GM19468 (cell line): ENCODE measurements at regions not wholly inside any gene's neighbourhood (a gene's known extent, or its start where the extent isn't known, plus 50 kb on each side); places are given as distances from the start of the nearest gene placed in this dataset.

Source experiments
- ATAC-seq: cut with Tn5 transposase; IDR thresholded peaks from one replicate; pipeline ENCODE4 v1.9.1; 2021; ENCODE audit warnings: mild to moderate bottlenecking, moderate library complexity, moderate number of reproducible peaks; ENCODE audit not compliant: unreplicated experiment; ENCODE audit errors: extremely low read depth

DNA sequence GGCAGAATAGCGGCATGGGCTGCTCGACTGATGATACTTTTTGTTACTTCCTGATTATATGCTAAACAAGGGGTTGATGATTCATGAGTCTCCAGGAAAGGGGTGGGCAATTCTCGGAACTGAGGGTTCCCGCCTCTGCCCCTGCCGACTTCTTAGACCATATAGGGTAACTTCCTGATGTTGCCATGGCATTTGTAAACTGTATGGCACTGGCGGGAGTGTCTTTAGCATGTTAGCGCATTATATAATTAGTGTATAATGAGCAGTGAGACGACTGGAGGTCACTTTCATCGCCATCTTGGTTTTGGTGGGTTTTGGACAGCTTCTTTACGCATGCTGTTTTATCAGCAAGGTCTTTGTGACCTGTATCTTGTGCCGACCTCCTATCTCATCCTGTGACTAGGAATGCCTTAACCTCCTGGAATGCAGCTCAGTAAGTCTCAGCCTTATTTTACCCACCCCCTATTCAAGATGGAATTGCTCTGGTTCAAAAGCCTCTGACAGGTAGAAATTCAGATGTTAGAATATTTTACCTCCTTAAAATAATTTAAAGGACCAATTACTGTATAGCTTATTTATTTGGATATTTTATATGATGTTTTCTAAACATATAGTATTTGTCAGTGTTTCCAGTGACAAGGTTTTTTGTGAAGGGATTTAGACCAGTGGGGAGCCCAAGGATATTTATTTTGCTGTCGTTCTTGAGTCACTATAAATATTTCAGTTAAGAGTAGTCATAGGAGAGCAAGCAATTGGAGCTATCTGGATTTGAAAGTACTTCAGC is 90.1 kb upstream of the PIK3CG start:
- ATAC-seq, result no peak

DNA sequence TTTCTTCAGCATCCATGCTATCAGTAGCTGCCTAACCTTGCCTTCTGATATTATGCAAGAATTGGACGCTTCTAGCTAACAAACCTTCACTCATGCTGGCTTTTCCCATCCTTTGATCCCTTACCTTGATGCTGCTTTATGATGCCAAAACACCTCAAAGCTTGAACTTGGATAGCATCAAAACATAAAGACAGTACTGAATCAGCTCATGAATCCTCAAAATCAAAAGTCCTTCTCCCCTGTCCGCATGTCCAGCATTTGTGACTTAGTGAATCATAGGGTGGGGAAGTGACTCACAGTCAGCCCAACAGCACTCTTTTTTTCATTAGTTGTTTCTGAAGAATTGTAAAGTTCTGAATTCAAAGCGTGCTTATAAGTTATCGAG is 89.5 kb upstream of the PIK3CG start:
- ATAC-seq, result no peak

DNA sequence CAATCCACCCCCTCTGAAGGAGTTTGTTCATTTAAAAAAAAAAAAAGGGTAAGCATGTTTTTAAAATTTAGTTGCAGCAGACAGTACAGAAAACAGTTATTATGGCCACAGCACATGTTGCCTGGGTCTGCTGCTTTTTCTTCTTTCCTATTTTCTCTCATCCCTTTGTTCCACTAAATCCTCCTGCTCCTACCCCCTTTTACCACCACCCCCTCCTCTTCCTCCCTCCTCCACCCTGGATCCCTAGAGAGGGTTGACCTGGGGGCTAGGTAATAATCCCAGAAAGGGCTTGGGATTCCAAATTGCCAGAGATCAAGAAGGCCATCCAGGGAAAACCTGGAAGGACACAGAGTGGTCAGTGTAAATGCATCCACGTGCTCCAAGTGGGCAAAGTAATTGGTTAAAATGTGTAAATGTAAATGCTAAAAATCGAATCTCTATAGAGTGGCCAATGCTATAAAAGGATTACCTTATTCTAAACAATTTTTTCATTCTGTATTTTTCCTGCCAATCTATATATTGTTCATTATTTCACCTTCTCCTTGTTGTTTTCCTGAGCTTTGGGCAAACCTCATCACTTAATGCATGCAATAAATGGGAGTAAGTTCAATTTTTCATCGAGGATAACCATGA is 89.0 kb upstream of the PIK3CG start:
- ATAC-seq, result no peak

DNA sequence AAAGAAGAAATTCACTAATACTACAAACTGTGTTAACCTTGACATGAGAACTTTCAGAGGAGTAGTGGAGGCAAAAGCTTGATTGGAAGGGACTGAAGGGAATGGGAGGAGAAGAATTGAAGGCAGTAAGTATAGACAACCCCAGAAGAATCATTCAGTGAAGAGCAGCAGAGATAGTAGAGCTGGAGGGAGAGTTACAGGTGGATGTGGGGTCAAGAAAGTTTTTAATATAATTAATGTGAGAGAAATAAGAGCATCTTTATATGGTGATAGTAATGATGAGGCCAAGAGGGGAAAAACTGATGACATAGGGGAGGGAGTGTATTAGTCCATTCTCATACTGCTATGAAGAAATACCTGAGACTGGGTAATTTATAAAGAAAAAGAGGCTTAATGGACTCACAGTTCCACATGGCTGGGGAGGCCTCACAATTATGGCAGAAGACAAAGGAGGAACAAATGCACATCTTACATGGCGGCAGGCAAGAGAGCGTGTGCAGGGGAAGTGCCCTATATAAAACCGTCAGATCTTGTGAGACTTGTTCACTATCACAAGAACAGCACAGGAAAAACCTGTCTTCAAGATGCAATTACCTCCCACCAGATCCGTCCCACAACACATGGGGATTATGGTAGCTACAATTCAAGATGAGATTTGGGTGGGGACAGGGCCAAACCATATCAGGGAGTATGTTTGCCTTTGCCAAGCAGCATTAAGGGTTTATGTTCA is 88.3 kb upstream of the PIK3CG start:
- ATAC-seq, result no peak

DNA sequence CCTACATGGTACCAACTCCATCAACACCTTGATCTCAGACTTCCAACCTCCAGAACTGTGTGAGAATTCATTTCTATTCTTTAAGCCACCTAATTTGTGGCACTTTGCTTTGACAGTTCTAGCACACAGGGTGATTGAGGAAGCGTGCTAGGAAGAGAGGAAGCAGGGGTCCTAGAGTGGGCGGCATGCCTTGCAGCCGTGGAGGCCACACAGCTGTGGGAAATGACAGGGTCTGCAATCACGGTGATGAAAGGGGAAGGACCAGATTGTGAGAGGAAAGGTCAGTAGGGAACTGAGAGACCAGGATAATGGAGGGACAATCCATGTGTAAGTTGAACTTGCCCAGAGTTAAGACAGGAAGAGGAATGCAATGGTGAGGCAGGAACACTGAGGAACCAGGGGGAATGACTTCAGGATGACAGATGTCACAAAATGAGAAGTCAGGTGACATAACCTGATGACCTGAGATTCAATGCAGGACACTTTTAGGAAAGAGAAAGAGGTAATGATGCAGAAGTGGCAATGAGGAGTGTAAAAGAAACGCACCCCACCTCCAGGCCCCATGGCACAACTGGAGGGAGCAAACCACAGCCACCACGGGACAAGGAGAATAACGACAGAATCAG is 87.3 kb upstream of the PIK3CG start:
- no peak for ATAC-seq

DNA sequence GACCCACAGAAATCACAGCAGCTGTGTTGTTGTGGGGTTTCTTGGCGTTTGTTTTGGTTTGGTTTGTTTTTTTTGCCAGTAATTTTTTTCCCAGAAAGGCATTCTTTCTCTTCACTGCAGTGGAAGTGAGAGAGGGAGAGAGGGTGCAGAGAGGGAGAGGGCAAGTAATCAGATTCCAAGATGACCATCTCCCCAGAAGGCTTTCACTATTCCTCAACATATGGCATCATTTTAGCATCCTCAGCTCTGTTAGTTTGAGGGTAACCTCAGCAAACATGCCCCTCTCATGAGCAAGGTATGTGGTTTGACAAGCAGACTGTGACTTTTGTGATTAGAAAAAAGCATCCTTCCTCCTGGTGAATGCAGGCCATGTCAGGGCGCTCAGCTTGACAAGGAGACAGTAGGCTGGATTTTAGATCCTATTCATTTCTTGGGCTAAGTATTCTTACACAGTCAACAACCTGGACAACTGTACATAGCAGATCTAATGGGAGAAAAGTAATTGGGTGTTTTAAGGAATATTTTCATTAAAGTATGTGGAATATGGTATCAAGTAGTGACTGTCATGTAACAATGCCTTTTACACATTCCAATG is 86.3 kb upstream of the PIK3CG start:
- no peak for ATAC-seq

DNA sequence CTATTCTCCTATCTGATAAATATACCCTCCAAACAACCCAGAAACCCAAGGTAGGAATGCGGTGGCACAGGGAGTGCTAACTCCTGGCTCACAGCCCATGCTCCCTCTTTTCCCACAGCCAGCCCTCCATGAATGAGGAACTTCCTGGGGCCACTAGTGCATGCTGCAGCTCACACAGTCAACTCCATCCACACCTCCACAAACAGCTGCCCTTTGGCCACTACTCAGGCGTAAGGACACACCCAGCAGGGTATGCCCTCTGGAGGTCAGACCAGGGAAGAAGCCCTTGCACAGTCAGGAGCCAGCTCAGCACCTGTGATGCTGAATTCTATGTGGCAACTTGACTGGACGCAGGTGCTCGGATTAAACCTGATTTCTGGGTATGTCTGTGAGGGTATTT is 85.2 kb upstream of the PIK3CG start:
- no peak for ATAC-seq

DNA sequence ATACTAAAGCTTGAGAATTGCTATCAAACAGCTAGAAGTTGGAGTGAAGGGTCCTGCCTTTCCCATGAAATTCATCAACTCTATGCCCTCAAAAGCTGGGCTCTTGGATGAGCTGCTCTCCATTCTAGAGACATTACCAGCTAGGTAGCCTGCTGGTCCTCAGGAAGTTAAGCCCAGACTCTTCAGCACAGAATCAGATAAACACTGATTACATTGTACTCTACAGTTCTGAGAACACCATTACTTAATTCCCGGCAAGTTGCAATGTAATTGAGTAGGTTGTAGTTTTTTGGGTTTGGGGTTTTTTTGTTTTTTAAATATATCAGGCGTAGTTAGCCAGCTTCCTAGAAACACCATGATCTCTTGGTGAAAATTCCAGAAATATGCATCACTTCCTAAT is 84.1 kb upstream of the PIK3CG start:
- ATAC-seq, result no peak

DNA sequence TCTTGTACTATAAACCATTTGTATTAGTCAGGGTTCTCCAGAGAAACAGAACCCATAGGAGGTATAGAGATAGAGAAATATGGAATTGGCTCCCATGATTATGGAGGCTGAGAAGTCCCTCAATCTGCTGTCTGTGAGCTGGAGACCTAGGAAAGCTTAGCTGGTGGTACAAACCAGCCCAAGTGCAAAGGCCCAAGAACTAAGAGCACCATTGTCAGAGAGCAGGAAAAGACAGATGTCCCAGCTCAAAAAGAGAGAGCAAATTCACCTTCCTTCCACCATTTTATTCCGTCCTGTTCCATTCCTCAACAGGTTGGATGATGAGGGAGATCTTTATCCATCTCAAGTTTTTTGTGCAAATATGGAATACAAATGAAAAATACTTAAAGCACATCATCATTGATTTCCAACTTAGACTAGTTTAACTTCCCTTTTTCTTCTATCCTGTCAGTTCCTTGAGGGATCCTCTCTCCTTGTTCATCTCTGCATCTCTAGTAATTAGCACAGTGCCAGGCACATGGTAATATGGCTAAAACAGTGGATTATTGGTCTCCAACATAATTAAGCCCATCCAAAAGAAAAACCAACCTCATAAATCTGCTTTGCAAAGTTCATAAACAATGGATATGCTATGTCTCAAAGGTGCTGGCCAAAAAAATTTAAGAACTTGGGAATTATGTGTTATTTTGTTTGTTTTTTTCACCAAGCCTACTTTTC is 83.1 kb upstream of the PIK3CG start:
- no peak for ATAC-seq

DNA sequence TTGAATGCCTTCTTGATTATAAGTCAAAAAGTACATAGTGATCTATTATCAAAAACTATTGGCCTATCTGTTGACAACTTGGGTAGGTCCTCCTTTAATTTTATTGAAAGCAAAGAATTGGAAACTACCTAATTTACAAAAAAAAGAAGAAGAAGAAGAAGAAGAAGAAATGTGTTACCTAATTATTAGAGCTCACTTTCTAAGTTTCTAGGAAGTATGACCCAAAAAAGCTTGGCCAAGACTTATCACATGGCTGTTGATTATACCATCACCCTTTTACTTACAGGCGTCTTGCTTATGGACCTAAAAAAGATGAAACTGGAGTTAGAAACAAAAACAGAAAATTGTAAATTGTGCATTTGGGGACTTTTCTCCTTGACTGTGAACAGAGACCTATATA is 81.8 kb upstream of the PIK3CG start:
- no peak for ATAC-seq

DNA sequence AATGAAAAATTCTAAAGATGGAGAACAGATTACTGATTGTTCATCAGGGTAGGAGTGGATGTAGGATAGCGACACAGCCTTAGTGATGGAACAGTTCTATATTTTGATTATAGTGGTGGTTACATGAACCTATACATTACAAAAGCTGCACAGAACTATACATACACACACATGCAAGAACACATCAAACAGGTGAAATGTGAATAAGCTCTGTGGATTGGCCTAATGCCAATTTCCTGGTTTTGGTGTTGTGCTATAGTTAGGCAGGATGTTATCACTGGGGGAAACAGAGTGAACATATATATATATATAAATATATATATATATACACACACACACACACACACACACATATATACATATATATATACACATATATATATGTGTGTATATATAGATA is 76.4 kb upstream of the PIK3CG start:
- ATAC-seq, result no peak

DNA sequence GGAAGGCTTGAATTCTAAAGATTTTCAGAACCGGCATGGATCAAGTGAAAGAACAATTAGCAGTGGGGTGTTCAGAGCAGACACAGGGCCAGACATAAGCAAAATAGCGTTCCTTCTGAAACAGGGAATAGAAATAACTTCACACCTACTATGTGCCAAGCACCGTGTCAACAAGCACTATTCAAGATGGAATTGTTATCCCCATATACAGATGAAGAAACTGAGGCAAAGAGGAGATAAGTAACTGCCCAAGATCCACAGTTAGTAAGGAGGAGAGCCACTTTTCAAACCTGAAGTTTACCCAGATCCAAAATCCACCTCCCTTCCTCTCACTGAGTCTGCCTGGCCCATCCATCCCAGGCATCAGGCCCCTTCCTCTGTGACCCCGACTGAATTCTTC is 73.6 kb upstream of the PIK3CG start:
- ATAC-seq, result no peak

DNA sequence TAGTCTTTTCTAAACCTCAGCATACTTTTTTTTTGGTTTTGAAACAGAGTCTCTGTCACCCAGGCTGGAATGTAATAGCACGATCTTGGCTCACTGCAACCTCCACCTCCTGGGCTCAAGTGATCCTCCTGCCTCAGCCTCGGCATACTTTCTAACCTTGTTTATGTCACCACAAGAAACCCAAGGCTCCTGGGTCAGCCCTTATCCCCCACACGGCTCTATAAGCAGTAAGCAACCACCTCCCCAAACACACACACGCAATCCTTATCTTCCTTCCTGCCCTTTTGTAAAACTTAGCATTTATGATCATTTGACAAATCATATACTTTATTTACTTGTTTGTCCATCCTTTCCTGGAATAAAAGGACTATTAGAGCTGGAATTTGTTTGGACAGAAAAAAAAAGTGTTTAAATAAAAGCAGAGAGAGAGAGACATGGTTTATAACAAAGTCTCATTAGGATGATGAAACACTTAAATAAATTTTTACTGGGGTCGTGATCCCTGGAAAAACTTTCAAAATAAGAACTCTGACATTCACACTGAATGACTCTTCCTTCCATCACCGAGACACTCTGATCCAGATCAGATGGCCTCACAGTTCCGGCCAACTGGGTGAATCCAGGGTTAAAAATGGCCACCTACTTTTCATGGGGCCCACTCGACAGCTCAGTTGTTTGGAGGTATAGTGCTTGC is 72.7 kb upstream of the PIK3CG start:
- ATAC-seq, result no peak

DNA sequence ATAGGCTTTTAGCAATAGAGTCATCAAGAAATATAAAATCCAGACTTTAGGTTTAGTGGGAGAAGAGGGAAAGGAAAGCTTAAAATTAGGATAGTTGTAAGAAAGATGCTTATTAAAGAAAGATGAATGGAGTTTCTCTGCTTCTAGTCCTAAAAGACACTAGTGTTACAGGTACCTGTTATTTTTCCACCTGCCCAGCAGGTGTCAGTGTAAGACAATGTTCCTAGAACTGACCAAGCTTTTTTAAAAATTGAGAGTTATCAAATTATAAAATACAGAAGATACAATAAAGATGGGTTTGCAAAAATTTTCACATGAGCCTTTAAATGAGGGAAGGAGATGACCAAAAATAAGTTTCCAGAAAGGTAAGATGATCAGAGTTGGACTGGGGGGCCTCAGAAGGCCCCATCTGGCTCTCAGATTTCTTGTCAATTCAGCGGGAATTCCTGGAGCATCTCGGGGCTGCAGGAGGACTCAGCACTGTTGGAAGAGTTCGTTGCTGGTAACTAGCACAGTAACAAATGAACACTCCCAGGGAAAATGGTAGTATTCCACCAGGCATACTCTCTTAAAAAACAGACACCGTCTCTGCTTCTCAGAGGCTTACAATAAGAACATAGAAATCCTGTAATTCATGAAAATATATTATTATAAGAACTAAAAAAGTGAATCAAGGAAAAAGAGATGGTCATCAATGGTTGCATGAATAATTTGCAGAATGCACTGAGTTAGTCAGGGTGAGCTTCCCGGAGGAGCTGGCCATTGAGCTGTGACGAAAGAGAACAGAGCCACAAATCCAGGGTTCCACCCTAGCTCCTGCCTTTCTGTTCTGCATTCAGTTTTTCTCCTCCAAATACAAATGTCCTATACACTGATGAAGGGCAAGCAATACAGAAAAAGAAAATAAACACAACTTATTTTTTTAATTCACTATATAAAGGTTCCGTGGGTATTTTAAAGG is 71.8 kb upstream of the PIK3CG start:
- ATAC-seq, result no peak

DNA sequence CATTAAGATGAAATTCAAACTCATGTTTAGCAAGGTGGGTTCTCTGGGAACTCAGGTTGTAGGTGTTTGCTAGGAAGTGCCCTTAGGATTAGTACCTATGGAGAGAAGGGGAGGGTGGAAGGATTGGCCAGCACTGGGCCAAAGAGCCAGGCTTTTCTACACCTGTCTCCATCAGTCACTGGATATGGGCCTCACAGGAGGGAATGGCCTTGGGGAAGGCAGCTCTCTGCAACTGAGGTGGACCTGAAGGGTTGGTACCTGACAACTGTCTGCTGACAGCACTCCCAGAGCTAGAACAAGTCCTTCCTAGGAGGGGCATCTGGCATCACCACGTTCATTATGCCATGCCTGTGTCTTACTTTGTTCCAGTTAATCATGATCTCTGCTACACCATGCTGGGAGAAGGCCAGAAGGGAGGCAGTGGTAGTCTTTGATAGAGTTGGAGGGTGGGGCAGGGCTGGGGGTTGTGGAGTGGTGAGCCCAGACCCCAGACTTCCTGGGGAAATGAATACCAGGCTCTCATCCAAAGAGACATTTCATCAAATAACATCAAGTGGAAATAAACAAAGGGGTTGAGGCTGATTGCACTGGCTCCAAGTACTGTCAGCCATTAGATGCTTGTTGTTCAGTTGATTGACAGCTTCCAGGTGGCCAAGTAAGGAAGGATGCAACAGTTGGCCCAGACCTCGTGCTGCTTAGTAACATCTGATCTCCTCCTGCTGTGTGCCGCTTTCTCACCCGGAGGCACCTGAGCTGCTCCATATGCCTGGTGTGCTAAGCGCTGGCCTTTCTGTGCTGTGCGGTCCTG is 70.6 kb upstream of the PIK3CG start:
- no peak for ATAC-seq

DNA sequence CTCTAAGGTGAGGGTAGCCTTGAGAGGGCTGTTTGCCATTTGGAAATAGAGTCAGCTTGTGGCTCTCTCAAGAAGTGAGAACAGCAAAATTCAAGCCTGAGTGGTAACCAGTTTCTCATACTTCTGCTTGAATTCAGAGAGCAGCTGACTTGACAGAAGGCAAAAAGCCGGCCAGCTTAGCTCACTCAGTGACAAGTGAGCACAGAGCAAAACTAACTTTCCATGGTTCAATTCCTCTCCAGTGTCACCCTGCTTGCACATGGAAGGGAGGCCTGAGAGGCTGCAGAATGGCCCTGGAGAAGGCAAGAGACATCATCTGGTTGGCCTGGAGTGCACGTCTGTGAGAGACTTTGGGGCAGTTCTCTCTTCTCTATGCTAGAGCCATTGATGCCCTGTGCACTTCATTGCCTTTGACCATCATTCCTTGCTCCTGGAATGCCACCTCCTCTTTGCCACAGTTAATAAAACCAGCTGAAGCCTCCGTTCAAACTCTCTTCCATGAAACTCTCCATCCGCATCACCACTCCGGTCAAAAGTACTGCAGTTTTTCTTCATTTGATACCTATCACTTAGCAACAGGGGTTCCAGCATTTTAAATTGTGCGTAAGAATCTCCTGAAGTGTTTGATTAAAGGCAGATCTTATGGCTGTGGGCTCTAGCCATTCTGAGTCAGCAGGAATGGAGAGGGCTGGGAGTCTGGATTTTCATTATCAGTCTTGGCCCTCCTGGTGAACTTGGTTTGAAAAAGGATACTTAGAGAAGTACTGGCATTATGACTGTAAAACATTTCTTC is 69.8 kb upstream of the PIK3CG start:
- no peak for ATAC-seq

DNA sequence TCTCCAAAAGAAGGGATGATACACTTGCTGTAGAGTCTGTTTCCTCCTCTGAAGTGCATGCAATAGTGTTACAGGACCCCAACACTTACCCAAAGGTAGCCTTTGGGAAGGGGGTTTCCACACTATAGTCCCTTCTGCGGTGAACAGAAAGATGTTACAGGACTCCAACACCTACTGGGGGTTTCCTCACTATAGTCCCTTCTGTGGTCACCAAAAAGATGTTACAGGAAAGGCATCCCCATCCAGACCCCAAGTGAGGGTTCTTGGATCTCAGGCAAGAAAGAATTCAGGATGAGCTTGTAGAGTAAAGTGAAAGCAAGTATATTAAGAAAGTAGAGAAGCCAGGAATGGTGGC is 69.2 kb upstream of the PIK3CG start:
- ATAC-seq, result no peak
